NT2/D1 (cell line): ENCODE measurements at regions not wholly inside any gene's neighbourhood (a gene's known extent, or its start where the extent isn't known, plus 50 kb on each side); places are given as distances from the start of the nearest gene placed in this dataset.

Experiments
- SUZ12 ChIP-seq: IDR thresholded peaks from 2 replicates; pipeline ENCODE4 v1.6.1; 2011; ENCODE audit not compliant: insufficient read length, insufficient read depth; ENCODE audit errors: extremely low read depth
- YY1 ChIP-seq: IDR thresholded peaks from 2 replicates; pipeline ENCODE4 v1.6.1; 2011; ENCODE audit not compliant: insufficient read length, insufficient read depth
- ZNF274 ChIP-seq: IDR thresholded peaks from 2 replicates; pipeline ENCODE4 v1.6.1; 2011; ENCODE audit warnings: mild to moderate bottlenecking, low read depth, low read length

- TF ChIP-seq SUZ12: no peak
- TF ChIP-seq ZNF274: no peak
- no peak for TF ChIP-seq YY1
Measured at GRCh38 chr12:89923091-89923490, 214.5 kb upstream of the ATP2B1 start.
